Fibroblast of mammary gland (primary cell): ENCODE measurements at regions not wholly inside any gene's neighbourhood (a gene's known extent, or its start where the extent isn't known, plus 50 kb on each side); places are given as distances from the start of the nearest gene placed in this dataset.

Source experiments
- DNase-seq: peaks from one replicate; pipeline ENCODE4 v3.0.0-alpha.2; 2010; ENCODE audit warnings: low read depth
- H3K4me3 ChIP-seq: 2 replicates; pipeline ENCODE4 v1.5.1; 2011; ENCODE audit warnings: low read depth, mild to moderate bottlenecking, low read length, moderate library complexity; ENCODE audit not compliant: control insufficient read depth
- TF ChIP-seq, protein P1 (sequence below): conservative IDR thresholded peaks from 2 replicates; pipeline ENCODE4 v1.5.1; 2011; ENCODE audit warnings: low read depth, low read length, inconsistent platforms; ENCODE audit not compliant: control insufficient read depth, insufficient read depth

DNA sequence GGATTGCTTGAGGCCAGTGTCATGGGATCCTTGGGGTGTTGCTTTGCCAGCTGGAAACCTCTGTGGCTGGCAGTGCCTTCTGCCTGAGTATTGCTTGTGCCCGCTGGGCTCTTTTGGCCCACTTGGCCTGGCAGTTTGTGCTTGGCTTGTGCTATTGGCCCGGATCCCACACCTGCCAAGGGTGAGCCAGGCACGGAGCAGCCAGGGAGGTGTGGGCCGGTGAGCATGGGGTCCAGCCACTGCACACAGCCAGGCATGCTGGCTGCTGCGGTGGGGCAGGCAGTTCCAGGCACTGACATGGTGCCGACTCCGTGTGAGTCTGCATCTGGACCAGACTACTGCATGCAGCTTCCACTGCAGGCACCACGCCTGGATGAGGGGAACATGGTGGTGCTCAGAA lies 62.5 kb upstream of the SYNCRIP start:
- H3K4me3 ChIP-seq: no peak overlapping the region
- TF ChIP-seq, protein P1, sequence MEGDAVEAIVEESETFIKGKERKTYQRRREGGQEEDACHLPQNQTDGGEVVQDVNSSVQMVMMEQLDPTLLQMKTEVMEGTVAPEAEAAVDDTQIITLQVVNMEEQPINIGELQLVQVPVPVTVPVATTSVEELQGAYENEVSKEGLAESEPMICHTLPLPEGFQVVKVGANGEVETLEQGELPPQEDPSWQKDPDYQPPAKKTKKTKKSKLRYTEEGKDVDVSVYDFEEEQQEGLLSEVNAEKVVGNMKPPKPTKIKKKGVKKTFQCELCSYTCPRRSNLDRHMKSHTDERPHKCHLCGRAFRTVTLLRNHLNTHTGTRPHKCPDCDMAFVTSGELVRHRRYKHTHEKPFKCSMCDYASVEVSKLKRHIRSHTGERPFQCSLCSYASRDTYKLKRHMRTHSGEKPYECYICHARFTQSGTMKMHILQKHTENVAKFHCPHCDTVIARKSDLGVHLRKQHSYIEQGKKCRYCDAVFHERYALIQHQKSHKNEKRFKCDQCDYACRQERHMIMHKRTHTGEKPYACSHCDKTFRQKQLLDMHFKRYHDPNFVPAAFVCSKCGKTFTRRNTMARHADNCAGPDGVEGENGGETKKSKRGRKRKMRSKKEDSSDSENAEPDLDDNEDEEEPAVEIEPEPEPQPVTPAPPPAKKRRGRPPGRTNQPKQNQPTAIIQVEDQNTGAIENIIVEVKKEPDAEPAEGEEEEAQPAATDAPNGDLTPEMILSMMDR: no peak
- no peak for DNase-seq

- TF ChIP-seq, protein P1: no peak
- DNase-seq: peak; percentile 5
- H3K4me3 ChIP-seq: no peak overlapping the region
These were observed 60.7 kb upstream of the SYNCRIP start for GRCh38 chr6:85703406-85703805.
